Keratinocyte (primary cell): ENCODE measurements at regions not wholly inside any gene's neighbourhood (a gene's known extent, or its start where the extent isn't known, plus 50 kb on each side); places are given as distances from the start of the nearest gene placed in this dataset.

ENCODE experiments used
- DNase-seq: peaks from one replicate; pipeline ENCODE4 v3.0.0-alpha.2; 2011; ENCODE audit warnings: low read depth, missing footprints, low spot score
- FAIRE-seq: peaks from 2 replicates; lab custom pipeline; 2011; peaks lifted over from hg19 to GRCh38; lab: Jason Lieb, UNC
- H2AFZ ChIP-seq: 2 replicates; pipeline ENCODE4 v1.6.0; 2012; ENCODE audit warnings: low read length, control low read depth, inconsistent platforms; ENCODE audit not compliant: control insufficient read depth
- H3K27ac ChIP-seq: 2 replicates; pipeline ENCODE4 v1.5.1; 2011; ENCODE audit warnings: low read length; ENCODE audit not compliant: control insufficient read depth, insufficient read depth
- H3K27me3 ChIP-seq: 3 replicates; pipeline ENCODE4 v1.6.0; 2011; ENCODE audit warnings: low read length; ENCODE audit not compliant: control insufficient read depth, insufficient read depth; ENCODE audit errors: extremely low read depth
- H3K36me3 ChIP-seq, 2 experiments: 2 replicates in 1 of 2; 3 replicates in 1 of 2; pipeline ENCODE4 v1.5.1; 2011; ENCODE audit warnings: low read length in 2 of 2, mild to moderate bottlenecking in 1 of 2; ENCODE audit not compliant: control insufficient read depth in 2 of 2, insufficient read depth in 2 of 2; ENCODE audit errors: extremely low read depth in 1 of 2
- H3K4me1 ChIP-seq: 3 replicates; pipeline ENCODE4 v1.5.1; 2011; ENCODE audit warnings: low read length; ENCODE audit not compliant: control insufficient read depth, insufficient read depth; ENCODE audit errors: extremely low read depth
- H3K4me2 ChIP-seq: 3 replicates; pipeline ENCODE4 v1.6.0; 2011; ENCODE audit warnings: low read depth, low read length; ENCODE audit not compliant: control insufficient read depth, insufficient read depth; ENCODE audit errors: extremely low read depth
- H3K4me3 ChIP-seq, 3 experiments: fragments of 200-600 bp in 1 of 3; sonication (generic) in 1 of 3; 2 replicates in 2 of 3; 3 replicates in 1 of 3; pipeline ENCODE4 v1.5.1; 2011 to 2016; ENCODE audit warnings: low read length in 3 of 3, mild to moderate bottlenecking in 3 of 3, control low read depth in 2 of 3, inconsistent platforms in 1 of 3, low read depth in 1 of 3, mixed read lengths in 1 of 3, mixed run types in 1 of 3, moderate library complexity in 1 of 3; ENCODE audit not compliant: control insufficient read depth in 2 of 3, insufficient read depth in 2 of 3; ENCODE audit errors: extremely low read depth in 1 of 3
- H3K79me2 ChIP-seq: 2 replicates; pipeline ENCODE4 v1.6.0; 2012; ENCODE audit warnings: low read length; ENCODE audit not compliant: control insufficient read depth, insufficient read depth
- H3K9ac ChIP-seq: 3 replicates; pipeline ENCODE4 v1.6.0; 2011; ENCODE audit warnings: low read length; ENCODE audit not compliant: control insufficient read depth, insufficient read depth; ENCODE audit errors: extremely low read depth
- H3K9me1 ChIP-seq: 3 replicates; pipeline ENCODE4 v1.6.0; 2011; ENCODE audit warnings: low read length; ENCODE audit not compliant: control insufficient read depth, insufficient read depth; ENCODE audit errors: extremely low read depth
- H3K9me3 ChIP-seq: 2 replicates; pipeline ENCODE4 v1.5.1; 2012; ENCODE audit warnings: low read depth, low read length; ENCODE audit not compliant: control insufficient read depth
- H4K20me1 ChIP-seq: 3 replicates; pipeline ENCODE4 v1.6.0; 2011; ENCODE audit warnings: low read length; ENCODE audit not compliant: control insufficient read depth, insufficient read depth; ENCODE audit errors: extremely low read depth
- CTCF ChIP-seq, 3 experiments: IDR thresholded peaks in 1 of 3; conservative IDR thresholded peaks in 1 of 3; optimal IDR thresholded peaks in 1 of 3; 2 replicates in 2 of 3; 3 replicates in 1 of 3; pipeline versions ENCODE3 to v1.5.1; 2011; ENCODE audit warnings: low read length in 3 of 3, mild to moderate bottlenecking in 3 of 3, moderate library complexity in 2 of 3, control low read depth in 1 of 3, inconsistent platforms in 1 of 3; ENCODE audit not compliant: insufficient read depth in 2 of 3; ENCODE audit errors: extremely low read depth in 1 of 3
- EZH2 ChIP-seq: IDR thresholded peaks from one replicate; pipeline ENCODE4 v1.6.1; 2012; ENCODE audit warnings: inconsistent platforms, mild to moderate bottlenecking, low read length, moderate library complexity
- dilution Hi-C: fragments of 300-500 bp; cut with MboI; formaldehyde crosslinking; loops from one replicate; pipeline ENCODE4 v1.7.0; 2020; ENCODE audit warnings: low sequenced_read_pairs; ENCODE audit not compliant: extremely low pct_ligation_motif_present

- no peak overlapping the region for H3K9ac ChIP-seq
- no peaks in the 10 kb centered on the region for H3K9me3 ChIP-seq
- no peaks in the 10 kb centered on the region for H4K20me1 ChIP-seq
- no peaks in the 10 kb centered on the region for H3K27me3 ChIP-seq
- FAIRE-seq, result no peak
- H3K4me3 ChIP-seq, result no peak overlapping the region
- H2AFZ ChIP-seq, result no peak overlapping the region
- no peaks in the 10 kb centered on the region for H3K9me1 ChIP-seq
- H3K4me1 ChIP-seq, result no peaks in the 10 kb centered on the region
- dilution Hi-C loops, result no loop called here
- H3K27ac ChIP-seq, result no peak overlapping the region
- TF ChIP-seq EZH2 (no peak), CTCF (optimal IDR thresholded peaks at IDR 0.05 in 1 of 3, IDR thresholded peaks at IDR 0.05 in 1 of 3, conservative IDR thresholded peaks at IDR 0.05 in 1 of 3; ENCODE audit: extremely low read depth in 1 of 3, insufficient read depth in 2 of 3, low read length in 3 of 3) (no peak)
- no peaks in the 10 kb centered on the region for H3K79me2 ChIP-seq
- no peaks in the 10 kb centered on the region for H3K36me3 ChIP-seq
- DNase-seq, result no peak
- no peak overlapping the region for H3K4me2 ChIP-seq
These were observed 63.3 kb downstream of the CAVIN4 start for GRCh38 chr9:100641166-100641565.

- Histone ChIP-seq H3K9me1 (no peaks in the 10 kb centered on the region), H3K9me3 (no peaks in the 10 kb centered on the region), H4K20me1 (no peaks in the 10 kb centered on the region), H3K4me2 (no peak overlapping the region), H3K79me2 (no peaks in the 10 kb centered on the region), H3K4me3 (no peak overlapping the region), H3K27me3 (no peaks in the 10 kb centered on the region), H3K4me1 (no peaks in the 10 kb centered on the region), H2AFZ (no peak overlapping the region), H3K36me3 (no peaks in the 10 kb centered on the region), H3K9ac (no peak overlapping the region), H3K27ac (no peak overlapping the region)
- no peak for TF ChIP-seq EZH2
- no peak for TF ChIP-seq CTCF (optimal IDR thresholded peaks at IDR 0.05 in 1 of 3, IDR thresholded peaks at IDR 0.05 in 1 of 3, conservative IDR thresholded peaks at IDR 0.05 in 1 of 3; ENCODE audit: extremely low read depth in 1 of 3, insufficient read depth in 2 of 3, low read length in 3 of 3)
- dilution Hi-C loops, result no loop called here
- FAIRE-seq (no peak), DNase-seq (no peak)
These were observed 75.0 kb downstream of the CAVIN4 start for GRCh38 chr9:100652850-100653249.
